Hepatocyte (in vitro differentiated cells): ENCODE measurements at regions not wholly inside any gene's neighbourhood (a gene's known extent, or its start where the extent isn't known, plus 50 kb on each side); places are given as distances from the start of the nearest gene placed in this dataset.

Experiments used
- DNase-seq: peaks from one replicate; pipeline ENCODE4 v3.0.0-alpha.2; 2016; ENCODE audit warnings: low spot score
- H2AFZ ChIP-seq: fragments of 200-600 bp; sonication (generic); 2 replicates; pipeline ENCODE4 v1.6.0; 2016; ENCODE audit warnings: antibody characterized with exemption, mild to moderate bottlenecking
- H3K27ac ChIP-seq: fragments of 200-600 bp; sonication (generic); 2 replicates; pipeline ENCODE4 v1.5.1; 2016; ENCODE audit warnings: mild to moderate bottlenecking
- H3K27me3 ChIP-seq: fragments of 200-600 bp; sonication (generic); 2 replicates; pipeline ENCODE4 v1.6.1; 2016
- H3K36me3 ChIP-seq: fragments of 200-600 bp; sonication (generic); replicated peaks from 2 replicates; pipeline ENCODE4 v1.5.1; 2016; ENCODE audit warnings: low read depth; ENCODE audit not compliant: insufficient read depth
- H3K4me1 ChIP-seq: fragments of 200-600 bp; sonication (generic); 2 replicates; pipeline ENCODE4 v1.5.1; 2016; ENCODE audit warnings: mild to moderate bottlenecking, moderate library complexity; ENCODE audit not compliant: insufficient read depth
- H3K4me2 ChIP-seq: fragments of 200-600 bp; sonication (generic); 2 replicates; pipeline ENCODE4 v1.6.0; 2016
- H3K4me3 ChIP-seq: fragments of 200-600 bp; sonication (generic); 2 replicates; pipeline ENCODE4 v1.5.1; 2016; ENCODE audit warnings: mild to moderate bottlenecking
- H3K79me2 ChIP-seq: fragments of 200-600 bp; sonication (generic); 2 replicates; pipeline ENCODE4 v1.6.0; 2017; ENCODE audit warnings: mild to moderate bottlenecking
- H3K9me2 ChIP-seq: fragments of 200-600 bp; sonication (generic); replicated peaks from 2 replicates; pipeline ENCODE4 v1.6.0; 2017; ENCODE audit warnings: mild to moderate bottlenecking; ENCODE audit not compliant: insufficient read depth
- H3K9me3 ChIP-seq: fragments of 200-600 bp; sonication (generic); 2 replicates; pipeline ENCODE4 v1.5.1; 2016; ENCODE audit warnings: low read depth, mild to moderate bottlenecking
- H4K20me1 ChIP-seq: fragments of 200-600 bp; sonication (generic); 2 replicates; pipeline ENCODE4 v1.6.0; 2016; ENCODE audit warnings: mild to moderate bottlenecking; ENCODE audit not compliant: insufficient read depth, poor library complexity, severe bottlenecking
- CTCF ChIP-seq: fragments of 200-600 bp; sonication (generic); IDR thresholded peaks from 2 replicates; pipeline ENCODE4 v1.5.1; 2016; ENCODE audit warnings: antibody characterized with exemption, mild to moderate bottlenecking; ENCODE audit not compliant: poor library complexity
- EZH2 ChIP-seq: fragments of 200-600 bp; sonication (generic); IDR thresholded peaks from 2 replicates; pipeline ENCODE4 v1.6.1; 2016; ENCODE audit warnings: antibody characterized with exemption, mild to moderate bottlenecking, borderline replicate concordance
- EZH2phosphoT487 ChIP-seq: fragments of 200-600 bp; sonication (generic); IDR thresholded peaks from one replicate; pipeline ENCODE4 v1.6.1; 2018; ENCODE audit warnings: antibody characterized with exemption, mild to moderate bottlenecking, low read depth, moderate library complexity; ENCODE audit not compliant: unreplicated experiment, severe bottlenecking
- WGBS: methylation state at CpG from one replicate; pipeline ENCODE4 v1.1.6; 2016; ENCODE audit warnings: low lambda C conversion rate; ENCODE audit errors: missing lambda C conversion rate; 5-methylcytosine and 5-hydroxymethylcytosine counted together

- Histone ChIP-seq H4K20me1 (no peaks in the 10 kb centered on the region), H3K27me3 (no peaks in the 10 kb centered on the region), H3K9me2 (no peaks in the 10 kb centered on the region), H3K4me2 (no peak overlapping the region), H3K4me1 (no peaks in the 10 kb centered on the region), H3K36me3 (no peaks in the 10 kb centered on the region), H3K79me2 (no peaks in the 10 kb centered on the region), H2AFZ (no peak overlapping the region), H3K9me3 (no peaks in the 10 kb centered on the region), H3K4me3 (no peak overlapping the region), H3K27ac (no peak overlapping the region)
- TF ChIP-seq EZH2phosphoT487 (no peak), EZH2 (no peak), CTCF (no peak)
- WGBS, result 77% methylated on average over 4 of the region's 4 CpGs
- no peak for DNase-seq
Measured at GRCh38 chr7:88395715-88396114, 89.0 kb upstream of the STEAP4 start.

DNA sequence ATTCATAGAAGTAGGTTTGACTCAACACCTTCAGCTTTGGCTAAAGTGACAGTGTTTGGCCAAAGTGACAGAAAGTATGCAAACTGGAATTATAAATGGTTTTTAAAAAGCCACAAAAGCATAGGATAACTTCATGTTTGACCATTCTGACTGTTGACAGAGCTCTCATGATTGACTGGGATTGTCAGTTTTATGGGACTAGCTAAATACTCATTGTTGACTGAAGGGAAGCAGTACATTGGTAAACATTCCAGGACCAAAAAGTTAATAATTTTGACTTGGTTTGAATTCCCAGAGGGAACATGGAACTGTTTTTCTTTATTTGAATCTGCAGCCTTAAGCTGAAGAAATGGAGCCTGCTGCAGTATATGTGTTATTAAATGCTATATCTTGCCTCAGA lies 84.6 kb upstream of the STEAP4 start:
- no peak for TF ChIP-seq EZH2phosphoT487
- no peak for TF ChIP-seq EZH2
- TF ChIP-seq CTCF, result no peak
- Histone ChIP-seq H2AFZ (no peak overlapping the region), H3K4me1 (no peaks in the 10 kb centered on the region)

DNA sequence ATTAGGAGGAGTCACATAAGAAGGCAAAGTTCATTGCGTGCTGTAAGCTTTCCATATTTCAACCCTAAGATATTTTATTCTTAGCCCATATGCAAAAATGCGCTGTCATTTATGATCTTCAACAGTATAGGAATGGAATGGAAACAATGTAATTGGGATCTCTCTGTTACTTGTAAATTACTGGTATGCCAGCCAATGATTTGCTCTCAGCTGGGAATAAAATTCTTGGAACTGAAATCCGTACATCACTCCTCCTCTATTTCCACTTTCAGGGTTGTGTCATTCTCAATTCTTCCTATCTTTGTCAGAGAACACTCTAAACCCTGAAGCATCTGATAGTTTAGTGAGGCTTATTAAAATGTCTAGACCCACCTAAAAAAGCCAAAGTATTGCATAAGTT lies 80.7 kb upstream of the STEAP4 start:
- no peak overlapping the region for H3K27ac ChIP-seq
- H3K79me2 ChIP-seq, result no peaks in the 10 kb centered on the region
- DNase-seq, result no peak
- no peak overlapping the region for H3K4me3 ChIP-seq
- no peaks in the 10 kb centered on the region for H3K36me3 ChIP-seq
- no peaks in the 10 kb centered on the region for H3K9me2 ChIP-seq
- TF ChIP-seq CTCF (no peak), EZH2phosphoT487 (no peak), EZH2 (no peak)
- no peaks in the 10 kb centered on the region for H3K4me1 ChIP-seq
- no peaks in the 10 kb centered on the region for H4K20me1 ChIP-seq
- no peaks in the 10 kb centered on the region for H3K9me3 ChIP-seq
- H3K27me3 ChIP-seq, result no peaks in the 10 kb centered on the region
- no peak overlapping the region for H2AFZ ChIP-seq
- no peak overlapping the region for H3K4me2 ChIP-seq
- WGBS, result 90% methylated on average over 3 of the region's 3 CpGs

More for the DNA sequence above, 84.6 kb upstream of the STEAP4 start:
- DNase-seq, result no peak
- H3K9me2 ChIP-seq, result no peaks in the 10 kb centered on the region
- H3K27me3 ChIP-seq, result no peaks in the 10 kb centered on the region
- H3K4me3 ChIP-seq, result no peak overlapping the region
- H3K4me2 ChIP-seq, result no peak overlapping the region
- H4K20me1 ChIP-seq, result no peaks in the 10 kb centered on the region
- no peak overlapping the region for H3K27ac ChIP-seq
- H3K9me3 ChIP-seq, result no peaks in the 10 kb centered on the region
- no peaks in the 10 kb centered on the region for H3K79me2 ChIP-seq
- H3K36me3 ChIP-seq, result no peaks in the 10 kb centered on the region

GRCh38 chr7:88386665-88387156 lies 80.0 kb upstream of the STEAP4 start:
- Histone ChIP-seq H3K79me2 (no peaks in the 10 kb centered on the region), H2AFZ (no peak overlapping the region), H3K9me2 (no peaks in the 10 kb centered on the region), H3K4me1 (no peaks in the 10 kb centered on the region), H3K36me3 (no peaks in the 10 kb centered on the region), H4K20me1 (no peaks in the 10 kb centered on the region), H3K27me3 (no peaks in the 10 kb centered on the region), H3K27ac (no peak overlapping the region), H3K4me3 (no peak overlapping the region), H3K9me3 (no peaks in the 10 kb centered on the region), H3K4me2 (no peak overlapping the region)
- no peak for TF ChIP-seq CTCF
- no peak for TF ChIP-seq EZH2phosphoT487
- TF ChIP-seq EZH2, result no peak
- DNase-seq, result no peak
- WGBS, result 71% methylated on average over 3 of the region's 3 CpGs
